ENCODE measurements at regions not wholly inside any gene's neighbourhood (a gene's known extent, or its start where the extent isn't known, plus 50 kb on each side); places are given as distances from the start of the nearest gene placed in this dataset.

DNA sequence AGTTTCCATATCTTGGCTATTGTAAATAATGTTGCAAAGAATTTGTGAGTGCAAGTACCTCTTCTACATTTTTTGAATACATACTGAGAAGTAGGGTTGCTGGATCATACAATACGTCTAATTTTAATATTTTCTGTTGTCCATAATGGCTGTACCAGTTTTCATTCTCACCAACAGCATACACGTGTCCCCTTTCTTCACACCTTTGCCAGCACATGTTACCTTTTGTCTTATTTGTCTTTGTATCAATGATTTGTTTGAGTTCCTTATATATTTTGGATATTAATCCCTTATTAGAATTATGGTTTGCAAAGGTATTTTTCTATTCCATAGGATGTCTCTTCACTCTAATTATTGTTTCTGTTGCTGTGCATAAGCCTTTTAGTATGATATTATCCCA is 904.3 kb downstream of the METTL15 start:
- no peaks in the 10 kb centered on the region for H3K9me3 ChIP-seq (ENCODE audit: low read depth)
- no peaks in the 10 kb centered on the region for H3K36me3 ChIP-seq (ENCODE audit: low read depth)
- no peak overlapping the region for H3K4me2 ChIP-seq (ENCODE audit: unreplicated experiment)
- H3K4me3 ChIP-seq: no peak overlapping the region
- H4K20me1 ChIP-seq (ENCODE audit: insufficient read depth): no peaks in the 10 kb centered on the region
- no peak overlapping the region for H2AFZ ChIP-seq
- in situ Hi-C loops (cut with MboI): no loop called here
- 0 out of 2 replicates have a peak, but pooled peaks cover under 1% of the 10 kb centered on the region for H3K9me2 ChIP-seq (ENCODE audit: insufficient read depth)
- no peaks in the 10 kb centered on the region for H3K27me3 ChIP-seq (replicated peaks; ENCODE audit: insufficient read depth)
- no peak for TF ChIP-seq EZH2phosphoT487 (IDR thresholded peaks at IDR 0.05; ENCODE audit: insufficient read depth, low read depth)
- no peak for TF ChIP-seq EZH2 (IDR thresholded peaks at IDR 0.05; ENCODE audit: insufficient read depth, poor library complexity, severe bottlenecking)
- no peak for DNase-seq
- H3F3A ChIP-seq (ENCODE audit: insufficient read depth): peaks cover 11% of the 10 kb centered on the region; the same call in 1 of the 2 replicates
- 10 to 20% methylated on average over 2 of the region's 2 CpGs for WGBS, 2 experiments (ENCODE audit: low coverage in 1 of 2, low lambda C conversion rate in 2 of 2, missing lambda C conversion rate in 2 of 2)
- no peak overlapping the region for H3K27ac ChIP-seq
- H3K9ac ChIP-seq: no peak overlapping the region
- peaks cover 18% of the 10 kb centered on the region for H3K4me1 ChIP-seq (ENCODE audit: insufficient read depth)
- no peaks in the 10 kb centered on the region for H3K79me2 ChIP-seq (ENCODE audit: insufficient read depth)

DNA sequence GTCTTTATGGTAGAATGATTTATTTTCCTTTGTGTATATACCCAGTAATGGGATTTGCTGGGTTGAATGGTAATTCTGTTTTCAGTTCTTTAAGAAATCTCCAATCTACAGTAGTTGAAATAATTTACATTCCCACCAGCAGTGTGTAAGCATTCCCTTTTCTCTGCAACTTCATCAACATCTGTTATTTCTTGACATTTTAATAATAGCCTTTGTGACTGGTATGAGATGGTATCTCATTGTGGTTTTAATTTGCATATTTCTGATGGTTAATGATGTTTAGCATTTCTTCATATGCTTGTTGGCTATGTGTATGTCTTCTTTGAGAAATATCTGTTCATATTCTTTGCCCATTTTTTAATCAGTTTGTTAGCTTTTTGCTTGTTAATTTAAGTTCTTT is 901.2 kb downstream of the METTL15 start:
- peak; percentile 34 for DNase-seq
- H3K9me2 ChIP-seq (ENCODE audit: insufficient read depth): 0 out of 2 replicates have a peak, but pooled peaks cover 3% of the 10 kb centered on the region
- no peaks in the 10 kb centered on the region for H4K20me1 ChIP-seq (ENCODE audit: insufficient read depth)
- no peaks in the 10 kb centered on the region for H3K36me3 ChIP-seq (ENCODE audit: low read depth)
- no peaks in the 10 kb centered on the region for H3K79me2 ChIP-seq (ENCODE audit: insufficient read depth)
- H2AFZ ChIP-seq: 0 out of 2 replicates have a peak overlapping the region, but pooled peaks have one; percentile 5
- H3F3A ChIP-seq (ENCODE audit: insufficient read depth): peaks cover 11% of the 10 kb centered on the region; the same call in 1 of the 2 replicates
- no peak overlapping the region for H3K4me3 ChIP-seq
- H3K27me3 ChIP-seq (replicated peaks; ENCODE audit: insufficient read depth): no peaks in the 10 kb centered on the region
- H3K9ac ChIP-seq: no peak overlapping the region
- H3K4me1 ChIP-seq (ENCODE audit: insufficient read depth): peaks cover 18% of the 10 kb centered on the region
- H3K27ac ChIP-seq: no peak overlapping the region
- TF ChIP-seq EZH2 (IDR thresholded peaks at IDR 0.05; ENCODE audit: insufficient read depth, poor library complexity, severe bottlenecking) (no peak), EZH2phosphoT487 (IDR thresholded peaks at IDR 0.05; ENCODE audit: insufficient read depth, low read depth) (peak; percentile 84; the same call in 1 of the 2 replicates)
- in situ Hi-C loops (cut with MboI): no loop called here
- no peaks in the 10 kb centered on the region for H3K9me3 ChIP-seq (ENCODE audit: low read depth)
- H3K4me2 ChIP-seq (ENCODE audit: unreplicated experiment): no peak overlapping the region

DNA sequence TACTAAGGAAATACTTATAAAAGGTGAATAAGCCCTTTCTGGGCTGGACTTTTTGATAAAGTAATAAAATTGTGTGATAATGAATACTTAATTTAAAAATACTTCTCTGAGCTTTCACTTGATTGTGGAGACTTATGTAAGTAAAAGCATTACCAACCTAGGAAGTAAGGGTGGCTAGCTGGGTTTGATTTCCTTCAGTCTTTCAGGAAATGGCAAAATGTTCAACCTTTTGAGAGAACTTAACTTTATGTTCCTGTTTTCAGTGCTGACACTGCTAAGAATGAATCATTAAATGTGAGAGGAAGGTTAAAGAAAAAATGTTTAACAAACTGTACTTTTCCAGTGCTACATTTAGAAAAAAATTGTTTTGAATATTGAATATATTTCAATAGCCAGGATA is 900.3 kb downstream of the METTL15 start:
- Histone ChIP-seq H3K4me1 (ENCODE audit: insufficient read depth) (peaks cover 18% of the 10 kb centered on the region), H3K27me3 (replicated peaks; ENCODE audit: insufficient read depth) (no peaks in the 10 kb centered on the region), H3K9me2 (ENCODE audit: insufficient read depth) (0 out of 2 replicates have a peak, but pooled peaks cover 3% of the 10 kb centered on the region), H3F3A (ENCODE audit: insufficient read depth) (peaks cover 11% of the 10 kb centered on the region; the same call in 1 of the 2 replicates), H3K4me2 (ENCODE audit: unreplicated experiment) (no peak overlapping the region), H3K9ac (no peak overlapping the region), H2AFZ (no peak overlapping the region), H3K27ac (no peak overlapping the region), H3K4me3 (no peak overlapping the region), H4K20me1 (ENCODE audit: insufficient read depth) (no peaks in the 10 kb centered on the region), H3K79me2 (ENCODE audit: insufficient read depth) (no peaks in the 10 kb centered on the region), H3K36me3 (ENCODE audit: low read depth) (no peaks in the 10 kb centered on the region), H3K9me3 (ENCODE audit: low read depth) (no peaks in the 10 kb centered on the region)
- in situ Hi-C loops (cut with MboI): no loop called here
- TF ChIP-seq EZH2 (IDR thresholded peaks at IDR 0.05; ENCODE audit: insufficient read depth, poor library complexity, severe bottlenecking): no peak
- TF ChIP-seq EZH2phosphoT487 (IDR thresholded peaks at IDR 0.05; ENCODE audit: insufficient read depth, low read depth): no peak
- DNase-seq: no peak

DNA sequence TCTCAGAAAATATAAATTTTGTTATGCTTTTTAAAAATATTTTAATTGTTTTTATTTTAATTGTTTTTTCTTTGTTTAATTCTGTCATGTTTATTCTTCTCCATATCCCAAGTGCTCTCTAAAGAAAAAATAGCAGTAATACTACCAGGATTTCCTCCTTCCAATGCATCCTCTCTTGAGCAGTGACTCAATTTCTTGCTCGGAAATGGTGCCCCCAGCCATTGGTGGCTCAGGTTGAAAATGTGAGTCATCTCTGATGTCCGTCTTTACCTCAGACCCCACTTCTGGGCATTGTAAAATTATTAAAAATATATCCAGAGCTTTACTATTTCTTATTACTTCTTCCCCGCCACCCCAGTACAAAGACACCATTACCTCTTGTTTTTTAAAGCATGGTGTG is 898.5 kb downstream of the METTL15 start:
- Histone ChIP-seq H3K9ac (no peak overlapping the region), H4K20me1 (ENCODE audit: insufficient read depth) (no peaks in the 10 kb centered on the region), H3K4me2 (ENCODE audit: unreplicated experiment) (no peak overlapping the region), H3K27me3 (replicated peaks; ENCODE audit: insufficient read depth) (no peaks in the 10 kb centered on the region), H3K9me2 (ENCODE audit: insufficient read depth) (0 out of 2 replicates have a peak, but pooled peaks cover 3% of the 10 kb centered on the region), H3K27ac (no peak overlapping the region), H3K79me2 (ENCODE audit: insufficient read depth) (no peaks in the 10 kb centered on the region), H2AFZ (no peak overlapping the region), H3K9me3 (ENCODE audit: low read depth) (no peaks in the 10 kb centered on the region), H3K36me3 (ENCODE audit: low read depth) (no peaks in the 10 kb centered on the region), H3K4me1 (ENCODE audit: insufficient read depth) (peaks cover 18% of the 10 kb centered on the region), H3F3A (ENCODE audit: insufficient read depth) (peaks cover 11% of the 10 kb centered on the region; the same call in 1 of the 2 replicates), H3K4me3 (no peak overlapping the region)
- no peak for DNase-seq
- in situ Hi-C loops (cut with MboI): no loop called here
- 51 to 62% methylated on average over 3 of the region's 3 CpGs for WGBS, 2 experiments (ENCODE audit: low coverage in 1 of 2, low lambda C conversion rate in 2 of 2, missing lambda C conversion rate in 2 of 2)
- TF ChIP-seq EZH2 (IDR thresholded peaks at IDR 0.05; ENCODE audit: insufficient read depth, poor library complexity, severe bottlenecking): no peak

DNA sequence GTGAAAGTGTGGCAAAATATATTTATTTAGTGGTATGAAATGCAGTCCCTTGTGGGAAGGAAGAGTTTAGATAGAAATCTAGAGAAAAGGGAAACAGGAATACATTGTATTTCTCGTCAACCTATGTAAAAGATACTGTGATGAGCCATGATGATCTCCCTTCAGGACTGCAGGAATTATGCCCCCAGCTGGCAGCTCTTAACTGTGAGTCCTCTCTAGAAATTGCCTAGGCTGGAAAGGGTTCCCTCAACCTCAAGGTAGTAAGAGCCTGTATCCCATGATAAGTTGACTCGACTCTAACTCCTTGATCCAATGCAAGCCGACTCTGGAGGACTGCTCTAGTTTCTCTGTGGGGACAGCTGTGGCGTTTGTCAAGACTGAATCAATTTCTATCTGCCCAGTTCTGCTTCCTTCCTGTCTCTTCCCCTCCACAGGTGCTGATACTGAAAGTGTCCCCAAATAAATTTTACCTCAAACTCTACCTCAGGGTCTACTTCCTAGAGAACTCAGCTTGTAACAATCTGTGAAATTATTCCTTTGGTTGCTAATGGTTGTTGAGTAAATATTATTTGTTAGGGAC is 897.3 kb downstream of the METTL15 start:
- Histone ChIP-seq H3K4me1 (ENCODE audit: insufficient read depth) (peaks cover 18% of the 10 kb centered on the region), H3K27ac (no peak overlapping the region), H3K79me2 (ENCODE audit: insufficient read depth) (no peaks in the 10 kb centered on the region), H3K9ac (no peak overlapping the region), H3K27me3 (replicated peaks; ENCODE audit: insufficient read depth) (no peaks in the 10 kb centered on the region), H3K4me2 (ENCODE audit: unreplicated experiment) (no peak overlapping the region), H3F3A (ENCODE audit: insufficient read depth) (peaks cover 11% of the 10 kb centered on the region; the same call in 1 of the 2 replicates), H4K20me1 (ENCODE audit: insufficient read depth) (no peaks in the 10 kb centered on the region), H3K9me2 (ENCODE audit: insufficient read depth) (0 out of 2 replicates have a peak, but pooled peaks cover 3% of the 10 kb centered on the region), H2AFZ (no peak overlapping the region), H3K4me3 (no peak overlapping the region), H3K9me3 (ENCODE audit: low read depth) (no peaks in the 10 kb centered on the region), H3K36me3 (ENCODE audit: low read depth) (no peaks in the 10 kb centered on the region)
- DNase-seq: no peak
- in situ Hi-C loops (cut with MboI): no loop called here
- TF ChIP-seq EZH2phosphoT487 (IDR thresholded peaks at IDR 0.05; ENCODE audit: insufficient read depth, low read depth) (no peak), EZH2 (IDR thresholded peaks at IDR 0.05; ENCODE audit: insufficient read depth, poor library complexity, severe bottlenecking) (no peak)
- 45 to 62% methylated on average over 4 of the region's 4 CpGs for WGBS, 2 experiments (ENCODE audit: low coverage in 1 of 2, low lambda C conversion rate in 2 of 2, missing lambda C conversion rate in 2 of 2)
